Activated CD8-positive, alpha-beta memory T cell treated with anti-CD3 and anti-CD28 coated beads for 4 hours (primary cell): ENCODE measurements at regions not wholly inside any gene's neighbourhood (a gene's known extent, or its start where the extent isn't known, plus 50 kb on each side); places are given as distances from the start of the nearest gene placed in this dataset.
"Not testable (repeated sequence)": the region's sequence is repeated elsewhere in the genome, so short reads cannot be mapped to it uniquely, and the experiment has no call there.

Experiments used
- DNase-seq, 2 donors: peaks; one replicate each; pipeline ENCODE4 v3.0.0-alpha.2; 2020; ENCODE audit warnings: low read depth in 2 of 2

DNA sequence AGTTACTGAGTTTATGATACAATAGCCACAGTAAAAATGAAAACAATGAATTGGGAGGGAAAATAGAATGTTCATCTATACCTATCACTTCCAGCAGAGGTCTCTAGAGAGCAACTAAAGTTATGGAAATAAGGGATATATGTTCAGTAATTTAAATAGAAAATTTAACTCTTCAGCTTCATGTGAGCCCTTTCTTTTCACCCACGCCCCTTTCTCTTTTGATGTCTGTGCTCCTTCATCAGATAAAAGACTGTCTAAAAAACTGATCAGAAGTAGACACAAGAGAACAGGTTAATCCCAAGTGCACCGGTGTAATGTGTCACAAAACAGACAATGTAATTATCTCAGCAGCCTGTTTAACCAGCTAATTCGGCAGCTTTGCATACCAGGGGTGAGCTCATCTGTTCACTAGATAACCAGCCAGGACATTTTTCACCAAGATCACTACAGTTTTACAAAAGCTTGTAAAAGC, 238.5 kb upstream of the ERBB4 start:
- no peak for DNase-seq

DNA sequence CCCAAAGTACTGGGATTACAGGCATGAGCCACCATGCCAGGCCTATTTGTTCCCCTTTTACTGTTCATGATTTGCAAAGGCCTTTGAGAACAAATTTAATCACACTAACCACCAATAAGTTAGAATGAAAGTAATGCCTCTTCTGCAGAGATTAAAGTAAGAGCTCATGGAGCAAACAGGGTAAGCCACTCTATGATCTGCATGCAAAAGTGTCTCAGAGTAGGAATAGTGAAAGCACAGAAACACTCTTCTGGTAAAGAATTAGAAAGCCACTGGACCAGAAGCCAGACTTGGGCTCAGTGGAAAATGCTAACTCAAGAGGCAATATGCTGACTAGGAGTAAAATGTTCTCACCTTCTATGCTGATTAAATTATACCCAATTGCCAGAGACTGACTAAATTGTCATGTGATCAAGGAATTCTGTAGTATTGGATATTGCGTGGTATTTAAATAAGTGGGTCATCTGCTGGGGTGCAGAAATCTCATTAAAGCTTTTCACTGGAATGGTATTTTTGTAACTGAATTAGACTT, 235.3 kb upstream of the ERBB4 start:
- no peak for DNase-seq

DNA sequence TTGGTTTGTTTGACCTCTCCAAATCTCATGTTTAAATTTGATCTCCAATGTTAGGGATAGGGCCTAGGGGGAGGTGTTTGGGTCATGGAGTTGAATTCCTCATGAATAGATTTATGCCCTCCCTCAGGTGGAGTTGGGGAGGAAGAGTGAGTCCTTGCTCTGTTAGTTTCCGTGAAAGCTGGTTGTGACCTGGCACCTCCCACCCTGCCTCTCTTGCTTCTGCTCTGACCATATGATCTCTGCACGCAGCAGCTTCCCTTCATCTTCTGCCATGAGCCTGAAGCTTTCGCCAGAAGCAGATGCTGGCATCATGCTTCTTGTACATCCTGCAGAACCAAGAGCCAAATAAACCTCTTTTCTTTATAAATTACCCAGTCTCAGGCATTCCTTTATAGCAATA, 231.6 kb upstream of the ERBB4 start:
- DNase-seq: no peak

DNA sequence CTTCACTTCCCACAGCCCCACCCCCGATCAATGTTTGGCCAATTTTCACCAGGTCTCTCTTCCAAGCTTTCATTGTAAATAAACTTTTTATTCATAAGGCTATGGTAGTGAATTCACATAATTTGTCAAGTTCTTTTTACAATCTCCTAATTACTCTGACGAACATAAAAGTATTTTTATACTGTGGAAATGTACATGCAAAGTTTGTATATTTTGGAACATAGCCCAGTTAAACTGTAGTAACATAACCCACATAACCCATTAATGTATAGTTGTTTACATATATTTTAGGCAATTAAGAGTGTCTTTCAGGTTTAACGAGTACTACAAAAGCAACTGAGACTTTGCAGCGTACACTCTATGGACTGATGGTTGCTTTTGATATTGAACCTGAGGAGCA, 228.3 kb upstream of the ERBB4 start:
- DNase-seq: no peak

DNA sequence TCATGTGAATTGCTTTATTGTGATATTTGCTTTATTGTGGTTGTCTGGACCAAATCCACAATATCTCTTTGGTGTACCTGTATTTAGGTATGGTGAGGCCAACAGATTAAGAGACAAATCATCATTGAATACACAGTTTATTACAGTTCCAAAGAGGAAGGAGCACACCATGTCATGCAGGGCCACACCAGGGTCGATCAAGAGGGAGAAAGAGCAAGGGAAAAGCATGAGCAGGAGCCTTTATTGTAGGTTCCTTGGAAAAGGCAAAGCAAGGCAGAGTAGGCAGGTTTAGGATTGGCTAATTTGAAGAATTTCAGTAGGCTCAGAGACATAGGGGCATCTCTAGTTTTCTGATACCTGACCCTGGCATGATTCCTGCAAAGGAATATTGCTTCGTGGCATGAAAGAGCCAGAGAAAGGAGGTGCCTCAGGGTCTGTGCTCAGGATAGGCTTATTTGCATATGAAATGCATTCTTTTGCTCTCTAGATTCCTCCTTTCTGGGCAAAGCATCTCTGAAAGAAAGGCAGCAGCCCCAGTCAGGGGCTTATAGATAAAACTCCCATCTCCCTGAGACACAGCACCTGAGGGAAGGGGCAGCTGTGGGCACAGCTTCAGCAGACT, 214.2 kb upstream of the ERBB4 start:
- no peak for DNase-seq

DNA sequence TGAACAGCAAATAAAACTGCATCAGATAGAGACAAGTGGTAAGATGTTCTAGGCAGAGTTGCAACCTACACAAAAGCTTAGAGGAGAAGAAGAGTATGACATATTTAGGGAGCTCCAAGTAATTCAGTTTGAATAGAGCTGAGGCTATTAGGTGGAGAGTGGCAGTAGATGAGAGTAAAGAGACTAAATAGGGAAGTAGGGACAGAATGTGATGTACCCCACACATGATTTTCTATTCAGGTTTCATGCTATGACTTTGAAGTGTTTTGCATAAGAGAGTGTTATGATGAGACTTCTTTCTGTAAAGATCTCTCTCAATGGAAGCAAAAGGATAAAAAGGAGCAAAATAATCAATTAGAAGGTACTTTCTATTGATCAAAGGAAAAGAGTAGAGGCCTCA, 206.8 kb upstream of the ERBB4 start:
- no peak for DNase-seq

DNA sequence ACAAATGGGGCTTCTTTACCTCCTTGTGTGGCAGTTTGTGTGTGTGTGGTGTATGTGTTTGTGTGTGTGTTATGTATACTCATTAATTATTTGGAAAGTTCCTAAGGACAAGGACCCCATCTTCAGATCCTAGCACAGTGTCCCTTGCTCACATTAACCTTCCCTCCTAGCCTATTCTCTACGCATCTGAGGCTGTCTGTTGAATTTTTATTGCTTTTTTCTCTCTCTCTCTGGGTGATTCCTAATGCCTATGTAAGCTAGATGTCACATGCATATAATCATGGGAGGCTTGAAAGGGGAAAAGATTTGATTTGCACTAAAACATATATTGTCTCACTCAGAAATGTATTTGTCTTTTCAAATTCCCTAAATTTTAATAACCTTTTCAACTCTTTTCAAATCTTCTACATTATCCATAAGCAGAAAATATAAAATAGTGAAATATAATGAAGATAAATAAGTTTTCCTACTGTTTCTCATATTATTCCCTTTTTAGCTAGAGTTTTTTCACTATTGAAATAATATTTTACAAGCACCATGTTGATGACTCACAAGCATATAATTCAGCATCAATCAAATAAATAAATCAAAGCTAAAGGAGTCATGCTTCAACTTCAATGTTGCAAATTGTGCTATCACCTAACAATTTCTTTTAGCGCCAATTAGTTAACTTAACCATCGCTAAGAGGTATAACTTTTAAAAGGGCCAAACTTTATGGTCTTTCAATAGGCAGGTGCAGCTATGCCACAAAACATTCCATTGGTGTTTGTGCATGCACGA, 199.0 kb upstream of the ERBB4 start:
- no peak for DNase-seq

DNA sequence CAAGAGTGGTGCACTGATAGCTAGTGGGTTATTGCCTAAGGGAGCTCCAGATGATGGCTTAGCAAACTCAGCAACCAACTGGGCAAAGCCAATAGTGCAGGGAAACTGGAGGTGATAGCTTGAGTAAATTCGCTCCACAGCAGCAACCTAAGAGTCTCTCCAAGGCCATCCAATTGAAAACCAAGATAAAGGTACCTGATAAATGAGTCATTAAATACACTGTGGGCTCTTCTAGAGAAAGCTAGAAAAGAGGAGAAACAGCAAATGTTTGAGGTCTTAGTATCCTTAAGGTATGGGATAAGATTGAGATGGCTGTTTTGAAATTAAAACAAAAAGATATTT, 197.8 kb upstream of the ERBB4 start:
- no peak for DNase-seq

DNA sequence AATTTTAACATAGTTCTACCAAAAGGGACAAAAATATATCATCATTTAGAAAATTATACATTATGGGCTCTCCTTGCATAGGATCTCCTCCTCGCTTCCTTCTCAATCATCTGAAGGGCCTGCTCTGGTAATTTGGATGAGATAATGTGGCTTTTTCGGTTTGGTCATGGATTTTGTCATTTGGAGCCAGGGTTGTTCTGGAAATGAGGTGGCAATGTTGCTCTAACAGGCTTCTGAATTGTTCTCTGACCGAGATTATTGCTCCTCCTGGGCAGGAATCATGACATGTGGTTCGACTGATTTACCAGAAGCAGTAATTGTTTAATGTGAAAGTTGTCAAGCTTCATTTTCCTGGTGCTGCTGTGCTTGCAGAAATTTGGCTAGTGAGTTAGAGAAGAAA, 194.7 kb upstream of the ERBB4 start:
- no peak for DNase-seq

DNA sequence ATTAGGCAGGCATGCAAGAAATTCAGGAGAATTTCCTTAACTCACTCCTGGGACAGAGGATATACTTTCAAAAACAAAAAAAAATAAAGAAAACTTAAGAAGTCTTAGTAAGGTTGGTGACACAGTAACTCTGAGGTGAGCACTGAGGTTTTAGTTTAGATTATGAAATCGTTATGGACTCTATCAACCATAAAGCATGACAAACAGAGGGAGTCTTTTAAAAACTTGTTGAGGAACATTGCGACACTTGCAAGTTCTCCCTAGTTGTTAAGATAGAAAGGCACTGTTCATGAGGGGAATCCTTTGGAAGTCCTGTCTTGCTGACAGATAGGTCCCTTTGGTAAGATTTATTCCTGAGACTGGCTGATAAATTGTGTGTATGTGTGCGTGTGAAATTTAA, 194.3 kb upstream of the ERBB4 start:
- DNase-seq: no peak

DNA sequence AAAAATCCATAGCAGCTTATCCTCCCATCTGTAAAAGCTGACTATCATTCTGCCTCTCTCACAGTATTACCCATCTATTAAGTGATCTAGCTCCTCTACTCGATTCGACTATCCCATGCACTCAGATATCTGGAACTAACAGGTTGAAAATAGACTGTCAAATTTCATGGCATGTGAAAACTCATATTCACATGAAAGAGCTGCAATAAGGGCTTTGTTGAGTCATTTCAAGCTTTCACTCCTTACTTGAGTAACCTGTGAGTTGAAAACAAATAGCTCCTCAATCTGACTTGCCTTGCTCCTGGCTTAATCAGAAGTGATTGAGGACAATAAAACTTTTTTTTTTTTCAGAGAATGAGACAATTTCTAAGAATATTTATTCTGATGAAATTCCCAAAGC, 192.4 kb upstream of the ERBB4 start:
- DNase-seq: no peak

DNA sequence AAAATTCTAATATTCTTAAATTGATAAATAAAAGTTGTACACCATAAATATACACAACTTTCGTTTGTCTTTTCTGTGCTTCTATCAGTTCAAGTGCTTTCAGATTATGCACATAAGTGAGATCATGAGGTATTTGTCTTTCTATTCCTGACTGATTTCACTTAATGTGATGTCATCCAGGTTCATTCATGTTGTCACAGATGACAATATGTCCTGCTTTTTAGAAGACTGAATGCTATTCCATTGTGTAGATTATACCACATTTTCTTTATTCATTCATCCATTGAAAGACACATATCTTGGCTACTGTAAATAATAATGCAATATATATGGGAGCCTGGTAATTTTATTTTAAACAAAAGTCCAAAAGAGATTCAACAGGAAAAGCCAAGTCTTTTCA, 190.1 kb upstream of the ERBB4 start:
- no peak for DNase-seq

DNA sequence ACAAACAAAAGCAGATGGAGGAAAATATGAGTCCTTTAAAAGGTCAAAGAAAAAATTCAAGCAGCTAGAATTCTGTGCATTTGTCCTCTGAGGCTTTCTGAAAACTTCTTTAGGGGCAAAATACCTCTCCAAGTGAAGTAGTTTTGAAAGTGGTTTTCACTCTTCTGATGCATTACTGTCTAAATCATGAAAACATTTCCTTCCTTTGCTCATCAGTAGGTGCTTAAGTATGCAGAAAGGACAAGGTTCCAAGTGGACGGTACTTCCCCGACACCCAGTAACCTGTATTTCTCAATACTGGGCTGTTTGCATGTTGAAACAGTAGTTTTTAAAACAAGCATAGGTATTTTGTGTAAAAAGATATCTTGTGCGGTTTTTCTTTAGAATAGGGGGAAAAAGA, 189.1 kb upstream of the ERBB4 start:
- DNase-seq: no peak

DNA sequence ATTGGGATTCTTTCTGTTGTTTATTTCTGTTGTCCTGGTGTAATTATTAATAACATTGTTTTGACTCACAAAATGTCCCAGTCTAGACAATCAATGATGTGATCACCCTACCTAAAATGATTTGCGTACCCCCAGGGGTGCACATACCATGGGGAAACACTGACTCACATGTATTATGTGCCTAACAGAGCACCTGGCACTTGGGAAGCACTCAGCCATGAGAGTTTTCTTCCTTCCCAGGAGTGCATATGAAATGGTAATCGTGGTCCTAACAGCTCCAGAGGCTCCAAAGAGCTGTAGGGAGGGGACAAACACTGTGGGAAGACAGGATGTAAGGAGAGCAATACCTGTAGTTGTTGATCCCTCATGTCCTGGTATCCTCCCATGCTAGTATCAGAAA, 187.8 kb upstream of the ERBB4 start:
- no peak for DNase-seq

DNA sequence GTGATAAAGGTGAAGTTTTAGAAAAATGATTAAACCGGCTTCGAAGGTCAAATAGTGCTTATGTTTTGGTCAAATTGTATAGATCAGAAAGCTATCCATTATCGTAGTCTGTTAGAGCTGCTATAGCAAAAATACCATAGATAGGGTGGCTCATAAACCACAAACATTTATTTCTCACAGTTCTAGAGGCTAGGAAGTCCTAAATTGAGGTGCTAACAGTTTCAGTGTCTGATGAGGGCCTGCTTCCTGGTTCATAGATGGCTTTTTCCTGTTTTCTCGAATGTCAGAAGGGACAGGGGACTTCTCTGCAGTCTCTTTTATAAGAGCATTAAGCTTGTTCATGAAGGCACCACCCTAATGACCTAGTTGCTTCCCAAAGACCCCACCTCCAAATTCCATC, 186.6 kb upstream of the ERBB4 start:
- DNase-seq: no peak

DNA sequence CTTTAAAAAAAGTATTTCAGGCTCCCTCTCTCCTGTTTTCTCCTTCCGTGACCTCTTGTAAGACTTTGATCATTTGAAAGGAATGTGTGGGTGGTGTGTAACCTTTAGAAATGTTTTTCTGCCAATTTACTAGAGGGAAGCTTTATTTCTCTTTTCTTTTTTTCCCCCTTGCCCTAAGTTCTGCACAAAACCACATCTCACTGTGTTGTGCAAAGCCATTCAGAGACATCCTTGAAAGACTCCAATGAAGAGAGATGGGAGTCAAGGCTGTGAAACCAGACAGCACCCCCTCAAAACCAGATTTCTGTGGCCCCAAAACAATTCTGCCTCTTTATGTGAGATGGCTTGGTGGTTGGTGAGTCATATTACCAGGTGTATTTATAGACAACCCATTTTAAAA, 184.6 kb upstream of the ERBB4 start:
- DNase-seq: no peak

DNA sequence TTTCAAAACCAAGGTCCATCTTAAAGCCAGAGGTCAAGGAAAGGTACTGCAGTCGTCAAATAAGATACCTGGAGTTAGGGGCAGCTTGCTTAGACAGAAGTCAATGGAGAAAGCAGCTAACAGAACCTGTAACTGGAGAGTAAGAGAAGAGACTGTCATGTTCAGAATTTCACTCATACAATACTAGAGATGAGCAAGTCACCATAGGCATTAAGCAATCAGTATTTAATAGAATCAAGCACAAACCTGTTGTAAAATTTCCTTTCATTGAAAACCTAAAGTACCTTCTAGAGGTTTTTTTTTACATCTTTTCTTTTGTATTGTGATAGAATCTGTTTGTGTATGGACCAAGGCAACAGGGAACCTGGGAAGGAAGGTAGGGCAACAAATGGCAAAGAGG, 183.4 kb upstream of the ERBB4 start:
- DNase-seq: no peak

DNA sequence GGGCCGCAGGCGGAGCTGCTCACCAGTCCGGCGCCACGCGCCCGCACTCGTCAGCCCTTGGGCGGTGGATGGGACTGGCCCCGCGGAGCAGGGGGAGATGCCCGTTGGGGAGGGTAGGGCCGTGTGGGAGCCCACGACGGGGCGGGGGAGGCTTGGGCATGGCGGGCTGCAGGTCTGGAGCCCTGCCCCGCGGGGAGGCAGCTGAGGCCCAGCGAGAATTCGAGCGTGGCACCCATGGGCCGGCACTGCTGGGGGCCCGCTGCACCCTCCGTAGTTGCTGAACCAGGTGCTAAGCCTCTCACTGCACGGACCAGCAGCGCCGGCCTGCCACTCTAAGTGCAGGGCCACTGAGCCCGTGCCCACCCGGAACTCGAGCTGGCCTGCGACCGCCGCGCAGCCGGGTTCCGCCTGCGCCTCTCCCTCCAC, 182.4 kb upstream of the ERBB4 start:
- no peak for DNase-seq

DNA sequence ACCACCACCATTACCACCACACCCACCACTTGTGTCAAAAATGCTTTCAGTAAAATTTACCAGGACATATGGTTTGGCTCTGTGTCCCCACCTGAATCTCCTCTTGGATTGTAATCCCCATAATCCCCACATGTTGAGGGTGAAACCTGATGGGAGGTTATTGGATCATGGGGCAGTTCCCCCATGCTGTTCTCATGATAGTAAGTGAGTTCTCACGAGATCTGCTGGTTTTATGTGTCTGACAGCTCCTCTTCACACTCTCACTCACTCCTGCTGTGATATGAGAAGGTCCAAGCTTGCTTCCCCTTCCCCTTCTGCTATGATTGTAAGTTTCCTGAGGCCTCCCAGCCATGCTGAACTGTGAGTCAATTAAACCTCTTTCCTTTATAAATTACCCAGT, 176.8 kb upstream of the ERBB4 start:
- DNase-seq: not testable (repeated sequence)

DNA sequence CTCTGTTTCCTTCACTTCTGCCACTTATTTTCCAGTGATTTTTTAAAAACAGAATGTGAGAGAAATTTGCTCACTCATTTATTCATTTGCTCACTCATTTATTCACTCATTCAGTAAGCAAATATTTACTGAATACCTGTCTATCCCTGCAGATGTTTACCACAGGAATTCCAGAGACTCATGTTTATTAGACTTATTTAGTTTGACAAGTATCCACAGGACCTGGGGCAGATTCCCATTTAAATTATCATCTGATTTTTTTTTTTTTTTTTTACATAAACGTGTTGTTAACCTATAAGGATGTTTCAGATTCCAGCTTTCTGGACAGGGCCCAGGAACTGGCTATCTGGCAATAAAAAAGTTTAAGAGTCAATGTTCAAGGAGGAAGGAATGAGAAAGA, 175.1 kb upstream of the ERBB4 start:
- DNase-seq: no peak

DNA sequence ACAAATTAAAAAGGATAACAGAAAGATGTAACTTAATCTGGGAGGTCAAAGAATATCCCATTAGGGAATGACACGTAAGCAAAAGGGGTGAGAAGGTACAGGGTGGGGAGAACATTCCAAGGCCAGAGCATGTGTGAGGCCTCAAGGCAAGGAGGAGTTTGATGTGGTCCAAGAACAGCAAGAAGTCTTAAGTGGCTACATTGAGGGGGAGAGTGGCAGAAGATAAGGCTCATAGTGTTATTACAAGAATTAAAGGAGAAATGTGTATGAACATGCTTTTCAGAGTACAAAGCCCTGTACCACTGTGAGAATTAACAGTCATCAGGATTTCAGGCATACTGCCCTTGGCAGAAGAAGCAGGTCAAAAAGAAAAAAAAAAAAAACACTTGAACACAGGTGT, 174.4 kb upstream of the ERBB4 start:
- DNase-seq: no peak

DNA sequence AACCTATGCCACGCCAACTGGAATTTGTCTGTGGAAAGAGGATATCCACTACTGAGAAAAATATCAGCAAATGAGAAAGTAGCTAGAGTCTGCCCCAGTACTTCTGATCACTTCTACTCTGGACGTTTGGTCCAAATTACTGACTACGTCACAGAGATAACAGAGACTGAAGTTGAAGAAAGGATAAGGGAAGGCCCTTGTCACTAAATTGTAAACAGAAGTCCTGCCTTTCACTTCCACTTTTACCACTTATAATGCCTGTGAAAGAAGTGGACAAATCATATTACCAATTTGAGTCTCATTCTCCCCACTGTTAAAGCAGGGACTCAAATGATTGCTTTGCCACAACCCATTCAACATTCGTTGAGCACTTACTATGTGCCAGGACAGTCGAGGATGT, 173.9 kb upstream of the ERBB4 start:
- DNase-seq: no peak

DNA sequence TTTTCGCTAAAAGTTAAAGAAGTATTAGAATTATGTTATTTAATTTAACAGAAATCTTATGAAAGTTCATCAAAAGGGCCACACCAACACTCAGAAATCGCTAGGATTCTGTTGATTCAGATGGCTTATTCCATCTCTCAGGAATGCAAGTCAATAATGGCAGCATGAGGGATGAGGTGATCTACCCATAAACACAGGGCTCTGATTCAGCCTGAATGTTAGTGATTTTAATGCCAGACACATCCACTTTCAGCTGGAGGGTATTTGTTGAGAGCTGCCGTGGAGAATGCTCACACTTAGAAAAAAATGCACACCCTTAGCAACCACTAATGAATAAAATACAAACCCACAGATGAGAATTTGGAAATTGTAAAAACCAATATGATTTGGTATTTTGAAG, 173.3 kb upstream of the ERBB4 start:
- DNase-seq: no peak

DNA sequence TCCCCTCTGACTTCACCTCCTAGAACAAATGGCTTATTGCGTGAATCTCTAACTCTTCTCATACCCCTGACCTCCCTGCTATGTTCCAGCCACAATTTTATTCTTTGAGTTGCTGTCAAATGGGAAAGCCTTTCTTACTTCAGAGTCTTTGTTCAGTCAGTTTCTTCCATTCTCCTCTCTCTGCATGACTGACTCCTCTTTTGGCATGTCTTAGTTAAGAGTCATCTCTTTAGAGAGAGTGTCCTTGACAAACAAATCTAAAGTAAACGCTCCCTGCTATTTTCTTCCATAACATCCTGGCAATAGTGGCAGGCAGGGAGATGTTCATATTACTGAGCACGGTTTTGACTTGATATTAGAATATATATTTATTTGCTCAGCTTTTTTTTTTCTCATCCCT, 170.7 kb upstream of the ERBB4 start:
- no peak for DNase-seq
